ENCODE measurements at regions not wholly inside any gene's neighbourhood (a gene's known extent, or its start where the extent isn't known, plus 50 kb on each side); places are given as distances from the start of the nearest gene placed in this dataset.

- DNase-seq (ENCODE audit: low read depth), result peak; percentile 82
- peak overlapping the region; percentile 8 for H3K4me3 ChIP-seq (ENCODE audit: low read length)
Observed at GRCh38 chr3:23739536-23739935, 66.2 kb upstream of the UBE2E1 start.

GRCh38 chr3:23740517-23740965, 65.2 kb upstream of the UBE2E1 start:
- no peak for DNase-seq (ENCODE audit: low read depth)
- no peak for TF ChIP-seq CTCF (conservative IDR thresholded peaks at IDR 0.05; ENCODE audit: low read depth, low read length)

More at GRCh38 chr3:23739536-23739935, 66.2 kb upstream of the UBE2E1 start:
- TF ChIP-seq CTCF (conservative IDR thresholded peaks at IDR 0.05; ENCODE audit: low read depth, low read length), result no peak

GRCh38 chr3:23741036-23741706, 64.6 kb upstream of the UBE2E1 start:
- TF ChIP-seq CTCF (conservative IDR thresholded peaks at IDR 0.05; ENCODE audit: low read depth, low read length), result no peak
- DNase-seq (ENCODE audit: low read depth), result no peak
- H3K4me3 ChIP-seq (ENCODE audit: low read length), result no peak overlapping the region

More at GRCh38 chr3:23740517-23740965, 65.2 kb upstream of the UBE2E1 start:
- no peak overlapping the region for H3K4me3 ChIP-seq (ENCODE audit: low read length)

- DNase-seq (ENCODE audit: low read depth), result no peak
- no peak for TF ChIP-seq CTCF (conservative IDR thresholded peaks at IDR 0.05; ENCODE audit: low read depth, low read length)
- H3K4me3 ChIP-seq (ENCODE audit: low read length), result peak overlapping the region; percentile 8
Observed at GRCh38 chr3:23743141-23743784, 62.5 kb upstream of the UBE2E1 start.

- no peak for DNase-seq (ENCODE audit: low read depth)
- no peak for TF ChIP-seq CTCF (conservative IDR thresholded peaks at IDR 0.05; ENCODE audit: low read depth, low read length)
- H3K4me3 ChIP-seq (ENCODE audit: low read length), result no peak overlapping the region
Observed at GRCh38 chr3:23746441-23746840, 59.3 kb upstream of the UBE2E1 start.

GRCh38 chr3:23747841-23748240, 57.9 kb upstream of the UBE2E1 start:
- H3K4me3 ChIP-seq (ENCODE audit: low read length), result no peak overlapping the region
- no peak for DNase-seq (ENCODE audit: low read depth)
- no peak for TF ChIP-seq CTCF (conservative IDR thresholded peaks at IDR 0.05; ENCODE audit: low read depth, low read length)

Data from retinal pigment epithelial cell (primary cell).